GM12892 (cell line): ENCODE measurements at regions not wholly inside any gene's neighbourhood (a gene's known extent, or its start where the extent isn't known, plus 50 kb on each side); places are given as distances from the start of the nearest gene placed in this dataset.

Experiments
- DNase-seq: peaks from one replicate; pipeline ENCODE4 v3.0.0; 2011; ENCODE audit not compliant: insufficient read length
- FAIRE-seq: peaks from 2 replicates; lab custom pipeline; 2011; peaks lifted over from hg19 to GRCh38; lab: Jason Lieb, UNC
- POLR2A ChIP-seq: IDR thresholded peaks from 2 replicates; pipeline ENCODE4 v1.6.1; 2011; ENCODE audit warnings: low read depth, low read length, control low read depth
- POLR2AphosphoS5 ChIP-seq: IDR thresholded peaks from 2 replicates; pipeline ENCODE4 v1.6.1; 2011; ENCODE audit warnings: low read depth, low read length, control low read depth
- TAF1 ChIP-seq: IDR thresholded peaks from 2 replicates; pipeline ENCODE4 v1.6.1; 2011; ENCODE audit warnings: low read depth, mild to moderate bottlenecking, control low read depth, low read length, borderline replicate concordance

GRCh38 chr10:125296598-125296997 is 136.2 kb upstream of the CTBP2 start:
- FAIRE-seq (no peak), DNase-seq (no peak)
- TF ChIP-seq POLR2A (no peak), TAF1 (no peak), POLR2AphosphoS5 (no peak)

GRCh38 chr10:125294109-125294508 is 133.7 kb upstream of the CTBP2 start:
- TF ChIP-seq TAF1 (no peak), POLR2AphosphoS5 (no peak)
- FAIRE-seq: no peak
- DNase-seq: no peak

GRCh38 chr10:125291836-125292235 is 131.5 kb upstream of the CTBP2 start:
- no peak for DNase-seq

GRCh38 chr10:125289461-125289860 is 129.1 kb upstream of the CTBP2 start:
- TF ChIP-seq TAF1 (no peak), POLR2A (no peak), POLR2AphosphoS5 (no peak)
- no peak for FAIRE-seq

More at GRCh38 chr10:125291836-125292235, 131.5 kb upstream of the CTBP2 start:
- TF ChIP-seq POLR2A (no peak), TAF1 (no peak), POLR2AphosphoS5 (no peak)
- FAIRE-seq: no peak

GRCh38 chr10:125284875-125285597 is 124.7 kb upstream of the CTBP2 start:
- no peak for DNase-seq
- TF ChIP-seq TAF1: no peak
- no peak for TF ChIP-seq POLR2AphosphoS5
- TF ChIP-seq POLR2A: no peak
- FAIRE-seq: no peak

More at GRCh38 chr10:125289461-125289860, 129.1 kb upstream of the CTBP2 start:
- no peak for DNase-seq

GRCh38 chr10:125283836-125284614 is 123.7 kb upstream of the CTBP2 start:
- FAIRE-seq: no peak
- no peak for DNase-seq
- no peak for TF ChIP-seq POLR2A
- no peak for TF ChIP-seq TAF1
- no peak for TF ChIP-seq POLR2AphosphoS5

GRCh38 chr10:125283191-125283835 is 123.0 kb upstream of the CTBP2 start:
- FAIRE-seq (no peak), DNase-seq (no peak)
- TF ChIP-seq TAF1 (no peak), POLR2AphosphoS5 (no peak), POLR2A (no peak)

GRCh38 chr10:125281091-125281490 is 120.7 kb upstream of the CTBP2 start:
- TF ChIP-seq TAF1 (no peak), POLR2A (no peak)
- FAIRE-seq (no peak), DNase-seq (no peak)

GRCh38 chr10:125276133-125276532 is 115.8 kb upstream of the CTBP2 start:
- FAIRE-seq: no peak

GRCh38 chr10:125274961-125275360 is 114.6 kb upstream of the CTBP2 start:
- DNase-seq (no peak), FAIRE-seq (no peak)
- TF ChIP-seq POLR2AphosphoS5 (no peak), TAF1 (no peak), POLR2A (no peak)

More at GRCh38 chr10:125276133-125276532, 115.8 kb upstream of the CTBP2 start:
- no peak for TF ChIP-seq TAF1
- no peak for TF ChIP-seq POLR2AphosphoS5
- TF ChIP-seq POLR2A: no peak
- DNase-seq: no peak

GRCh38 chr10:125273023-125273422 is 112.7 kb upstream of the CTBP2 start:
- no peak for DNase-seq
- no peak for FAIRE-seq
- TF ChIP-seq POLR2AphosphoS5 (no peak), POLR2A (no peak), TAF1 (no peak)
